HL-60 (cell line): ENCODE measurements at regions not wholly inside any gene's neighbourhood (a gene's known extent, or its start where the extent isn't known, plus 50 kb on each side); places are given as distances from the start of the nearest gene placed in this dataset.

Experiments used
- CTCF ChIP-seq: IDR thresholded peaks from one replicate; pipeline ENCODE4 v1.5.1; 2011; ENCODE audit warnings: low read length, control low read depth, inconsistent platforms; ENCODE audit not compliant: insufficient read depth
- POLR2AphosphoS5 ChIP-seq: IDR thresholded peaks from 2 replicates; pipeline ENCODE4 v1.6.1; 2012; ENCODE audit warnings: low read depth

- TF ChIP-seq POLR2AphosphoS5 (no peak), CTCF (no peak)
Measured at GRCh38 chr13:37340901-37341670, 235.6 kb upstream of the CSNK1A1L start.
